ENCODE measurements at regions not wholly inside any gene's neighbourhood (a gene's known extent, or its start where the extent isn't known, plus 50 kb on each side); places are given as distances from the start of the nearest gene placed in this dataset.

DNA sequence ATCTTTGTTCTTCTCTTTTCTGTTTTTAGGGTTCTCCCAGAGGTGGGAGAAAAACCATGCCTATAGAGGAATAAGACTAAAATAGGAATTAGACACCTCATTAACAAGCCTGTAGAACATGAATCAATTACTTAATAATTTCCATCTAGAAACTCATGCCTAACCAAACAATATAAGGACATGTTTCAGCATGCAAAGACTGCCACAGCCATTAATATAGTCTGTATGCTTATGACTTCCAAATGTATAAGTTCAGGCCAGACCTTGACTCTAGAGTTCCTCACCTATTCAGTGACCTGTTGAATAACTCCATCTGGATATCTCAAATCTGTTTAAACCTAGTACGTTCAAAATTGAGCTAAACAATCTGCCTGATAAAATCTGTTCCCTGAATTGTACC lies 304.6 kb downstream of the BMP4 start:
- H3K18ac ChIP-seq (ENCODE audit: low read depth in 1 of 2, low read length in 2 of 2): no peak overlapping the region
- H2BK120ac ChIP-seq (ENCODE audit: low read depth, low read length): no peak overlapping the region
- no peak overlapping the region for H3K14ac ChIP-seq (ENCODE audit: low read length in 2 of 2)
- no peak overlapping the region for H2AFZ ChIP-seq (ENCODE audit: low read depth, low read length)
- H3K23ac ChIP-seq (ENCODE audit: low read length in 2 of 2): no peak overlapping the region
- no peak for DNase-seq
- no peak overlapping the region for H3K27ac ChIP-seq (ENCODE audit: low read length, poor library complexity, severe bottlenecking)
- H3K4ac ChIP-seq (ENCODE audit: low read depth in 1 of 2, low read length in 2 of 2): no peak overlapping the region
- no peaks in the 10 kb centered on the region for H3K79me1 ChIP-seq (replicated peaks; ENCODE audit: low read length, poor library complexity, severe bottlenecking)
- no peak overlapping the region for H4K91ac ChIP-seq (ENCODE audit: low read length)
- H3K9ac ChIP-seq (ENCODE audit: low read length): no peak overlapping the region
- no peaks in the 10 kb centered on the region for H3K36me3 ChIP-seq (ENCODE audit: control insufficient read depth in 1 of 2, insufficient read depth in 2 of 2, low read depth in 1 of 2, low read length in 2 of 2)
- WGBS: 86% methylated on average over 1 of the region's 1 CpG
- no peak overlapping the region for H2BK15ac ChIP-seq (ENCODE audit: low read depth, poor library complexity, severe bottlenecking)
- H3K27me3 ChIP-seq (ENCODE audit: control insufficient read depth in 1 of 2, insufficient read depth in 1 of 2, low read length in 2 of 2): no peaks in the 10 kb centered on the region
- no peak overlapping the region for H2BK5ac ChIP-seq (ENCODE audit: low read depth, low read length, poor library complexity, severe bottlenecking)
- H4K8ac ChIP-seq (ENCODE audit: low read length): no peak overlapping the region
- H3K4me2 ChIP-seq (ENCODE audit: low read length, poor library complexity, severe bottlenecking): no peak overlapping the region
- H3K4me1 ChIP-seq (ENCODE audit: control insufficient read depth, insufficient read depth, low read depth, low read length): no peaks in the 10 kb centered on the region
- no peak overlapping the region for H3K4me3 ChIP-seq (ENCODE audit: insufficient read depth in 1 of 2, low read depth in 1 of 2, low read length in 2 of 2)
- no peak overlapping the region for H2BK12ac ChIP-seq (ENCODE audit: low read length in 2 of 2)
- H2AK5ac ChIP-seq (ENCODE audit: low read length, severe bottlenecking): no peak overlapping the region
- no peaks in the 10 kb centered on the region for H3K9me3 ChIP-seq (ENCODE audit: control insufficient read depth, low read length)

DNA sequence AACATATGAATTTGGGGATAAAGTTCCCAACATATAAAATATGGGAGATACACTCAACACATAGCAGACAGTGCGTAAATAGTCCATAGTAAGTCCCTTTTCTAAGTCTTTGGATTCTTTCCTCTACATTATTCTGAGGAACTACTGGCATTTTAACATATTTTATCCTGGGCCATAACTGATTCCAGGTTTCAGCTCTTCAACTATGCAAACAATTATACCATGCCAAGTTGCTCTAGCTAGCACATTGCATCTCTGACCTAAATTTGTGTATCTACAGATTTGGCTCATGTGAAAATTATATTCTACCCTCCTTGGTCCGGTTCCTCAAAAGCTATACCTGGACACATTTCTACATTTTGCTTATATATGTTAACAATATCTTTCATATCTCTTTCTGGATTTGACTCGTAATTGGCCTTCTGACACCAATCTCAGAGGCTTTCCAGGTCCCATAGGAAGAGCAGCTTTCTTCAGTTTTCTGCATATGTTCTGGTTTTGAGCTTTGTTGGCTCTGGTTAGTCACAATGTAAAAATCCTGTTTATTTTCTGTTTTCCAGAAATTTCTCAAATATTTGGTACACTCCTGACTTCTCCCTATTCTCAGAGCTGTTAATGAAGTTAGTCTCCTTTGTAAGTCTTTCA lies 305.4 kb downstream of the BMP4 start:
- Histone ChIP-seq H4K8ac (ENCODE audit: low read length) (no peak overlapping the region), H3K14ac (ENCODE audit: low read length in 2 of 2) (no peak overlapping the region), H2BK120ac (ENCODE audit: low read depth, low read length) (no peak overlapping the region), H3K79me1 (replicated peaks; ENCODE audit: low read length, poor library complexity, severe bottlenecking) (no peaks in the 10 kb centered on the region), H3K27me3 (ENCODE audit: control insufficient read depth in 1 of 2, insufficient read depth in 1 of 2, low read length in 2 of 2) (no peaks in the 10 kb centered on the region), H3K4ac (ENCODE audit: low read depth in 1 of 2, low read length in 2 of 2) (no peak overlapping the region), H3K27ac (ENCODE audit: low read length, poor library complexity, severe bottlenecking) (no peak overlapping the region), H2AK5ac (ENCODE audit: low read length, severe bottlenecking) (no peak overlapping the region), H3K9ac (ENCODE audit: low read length) (no peak overlapping the region), H3K4me1 (ENCODE audit: control insufficient read depth, insufficient read depth, low read depth, low read length) (no peaks in the 10 kb centered on the region), H2BK15ac (ENCODE audit: low read depth, poor library complexity, severe bottlenecking) (no peak overlapping the region), H3K18ac (ENCODE audit: low read depth in 1 of 2, low read length in 2 of 2) (no peak overlapping the region), H4K91ac (ENCODE audit: low read length) (no peak overlapping the region), H3K36me3 (ENCODE audit: control insufficient read depth in 1 of 2, insufficient read depth in 2 of 2, low read depth in 1 of 2, low read length in 2 of 2) (no peaks in the 10 kb centered on the region), H2BK5ac (ENCODE audit: low read depth, low read length, poor library complexity, severe bottlenecking) (no peak overlapping the region), H2AFZ (ENCODE audit: low read depth, low read length) (no peak overlapping the region), H3K4me2 (ENCODE audit: low read length, poor library complexity, severe bottlenecking) (no peak overlapping the region), H3K4me3 (ENCODE audit: insufficient read depth in 1 of 2, low read depth in 1 of 2, low read length in 2 of 2) (no peak overlapping the region), H2BK12ac (ENCODE audit: low read length in 2 of 2) (no peak overlapping the region), H3K23ac (ENCODE audit: low read length in 2 of 2) (no peak overlapping the region), H3K9me3 (ENCODE audit: control insufficient read depth, low read length) (no peaks in the 10 kb centered on the region)
- DNase-seq: no peak
- WGBS: 95% methylated on average over 3 of the region's 3 CpGs

DNA sequence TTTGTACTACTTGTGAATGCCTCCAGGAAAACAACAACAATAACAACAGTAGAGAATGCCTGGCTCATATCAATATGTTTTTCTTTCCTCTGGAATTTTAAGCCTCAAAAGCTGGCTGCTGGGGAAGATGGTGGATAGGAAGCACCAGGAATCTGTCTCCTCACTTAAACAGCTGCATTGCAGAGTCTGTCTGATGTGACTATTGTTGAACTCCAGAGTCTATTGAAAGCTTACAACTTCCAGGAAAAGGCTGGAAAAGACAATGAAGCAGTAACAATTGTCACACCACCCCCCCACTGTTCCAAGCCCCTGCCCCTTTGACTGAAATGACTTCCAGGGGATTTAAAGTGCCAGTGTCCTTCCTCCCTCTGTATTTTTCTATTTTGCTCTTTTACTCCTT lies 309.7 kb downstream of the BMP4 start:
- Histone ChIP-seq H4K91ac (ENCODE audit: low read length) (no peak overlapping the region), H3K18ac (ENCODE audit: low read depth in 1 of 2, low read length in 2 of 2) (no peak overlapping the region), H3K4me2 (ENCODE audit: low read length, poor library complexity, severe bottlenecking) (no peak overlapping the region), H2BK12ac (ENCODE audit: low read length in 2 of 2) (no peak overlapping the region), H2AFZ (ENCODE audit: low read depth, low read length) (no peak overlapping the region), H3K9ac (ENCODE audit: low read length) (no peak overlapping the region), H2BK15ac (ENCODE audit: low read depth, poor library complexity, severe bottlenecking) (no peak overlapping the region), H3K79me1 (replicated peaks; ENCODE audit: low read length, poor library complexity, severe bottlenecking) (no peaks in the 10 kb centered on the region), H3K14ac (ENCODE audit: low read length in 2 of 2) (no peak overlapping the region), H3K23ac (ENCODE audit: low read length in 2 of 2) (no peak overlapping the region), H2BK120ac (ENCODE audit: low read depth, low read length) (no peak overlapping the region), H3K4me1 (ENCODE audit: control insufficient read depth, insufficient read depth, low read depth, low read length) (no peaks in the 10 kb centered on the region), H3K4me3 (ENCODE audit: insufficient read depth in 1 of 2, low read depth in 1 of 2, low read length in 2 of 2) (no peak overlapping the region), H3K27me3 (ENCODE audit: control insufficient read depth in 1 of 2, insufficient read depth in 1 of 2, low read length in 2 of 2) (no peaks in the 10 kb centered on the region), H3K36me3 (ENCODE audit: control insufficient read depth in 1 of 2, insufficient read depth in 2 of 2, low read depth in 1 of 2, low read length in 2 of 2) (no peaks in the 10 kb centered on the region), H2AK5ac (ENCODE audit: low read length, severe bottlenecking) (no peak overlapping the region), H4K8ac (ENCODE audit: low read length) (no peak overlapping the region), H3K9me3 (ENCODE audit: control insufficient read depth, low read length) (no peaks in the 10 kb centered on the region), H3K27ac (ENCODE audit: low read length, poor library complexity, severe bottlenecking) (no peak overlapping the region), H2BK5ac (ENCODE audit: low read depth, low read length, poor library complexity, severe bottlenecking) (no peak overlapping the region), H3K4ac (ENCODE audit: low read depth in 1 of 2, low read length in 2 of 2) (no peak overlapping the region)
- DNase-seq: no peak

DNA sequence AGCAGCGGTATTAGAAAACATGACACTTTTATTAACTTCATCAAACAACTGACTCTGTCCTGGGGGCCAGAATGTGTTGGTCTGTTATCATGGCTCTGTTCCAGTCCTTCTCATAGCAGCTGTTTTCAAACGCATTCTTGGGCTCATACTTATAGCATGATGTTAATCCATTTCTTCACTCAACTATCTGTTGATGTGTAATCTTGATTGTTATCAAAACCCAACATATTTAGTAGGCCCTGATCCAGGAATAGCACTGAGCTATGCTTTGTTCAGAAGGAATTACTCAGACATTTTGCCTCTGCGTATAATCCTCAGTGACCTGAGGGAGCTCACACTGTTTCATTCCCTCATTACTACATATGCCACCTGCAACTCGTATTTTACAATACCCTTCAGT lies 315.9 kb downstream of the BMP4 start:
- Histone ChIP-seq H3K4ac (ENCODE audit: low read depth in 1 of 2, low read length in 2 of 2) (no peak overlapping the region), H3K14ac (ENCODE audit: low read length in 2 of 2) (no peak overlapping the region), H4K8ac (ENCODE audit: low read length) (no peak overlapping the region), H3K36me3 (ENCODE audit: control insufficient read depth in 1 of 2, insufficient read depth in 2 of 2, low read depth in 1 of 2, low read length in 2 of 2) (no peaks in the 10 kb centered on the region), H2BK12ac (ENCODE audit: low read length in 2 of 2) (peak overlapping the region in 1 of 2 experiments; percentile 52), H2BK120ac (ENCODE audit: low read depth, low read length) (no peak overlapping the region), H3K27me3 (ENCODE audit: control insufficient read depth in 1 of 2, insufficient read depth in 1 of 2, low read length in 2 of 2) (peaks cover 0 to 11% of the 10 kb centered on the region in 2 experiments), H4K91ac (ENCODE audit: low read length) (no peak overlapping the region), H3K18ac (ENCODE audit: low read depth in 1 of 2, low read length in 2 of 2) (peak overlapping the region in 1 of 2 experiments; percentile 17), H3K4me2 (ENCODE audit: low read length, poor library complexity, severe bottlenecking) (no peak overlapping the region), H3K9me3 (ENCODE audit: control insufficient read depth, low read length) (no peaks in the 10 kb centered on the region), H3K27ac (ENCODE audit: low read length, poor library complexity, severe bottlenecking) (peak overlapping the region; percentile 33), H3K4me3 (ENCODE audit: insufficient read depth in 1 of 2, low read depth in 1 of 2, low read length in 2 of 2) (no peak overlapping the region), H2AK5ac (ENCODE audit: low read length, severe bottlenecking) (peak overlapping the region; percentile 27), H3K4me1 (ENCODE audit: control insufficient read depth, insufficient read depth, low read depth, low read length) (no peaks in the 10 kb centered on the region), H2BK15ac (ENCODE audit: low read depth, poor library complexity, severe bottlenecking) (no peak overlapping the region), H2AFZ (ENCODE audit: low read depth, low read length) (no peak overlapping the region), H2BK5ac (ENCODE audit: low read depth, low read length, poor library complexity, severe bottlenecking) (no peak overlapping the region), H3K23ac (ENCODE audit: low read length in 2 of 2) (no peak overlapping the region), H3K79me1 (replicated peaks; ENCODE audit: low read length, poor library complexity, severe bottlenecking) (no peaks in the 10 kb centered on the region), H3K9ac (ENCODE audit: low read length) (no peak overlapping the region)
- peak; percentile 35 for DNase-seq
- 73% methylated on average over 2 of the region's 4 CpGs for WGBS
